OCI-LY7 (cell line): ENCODE measurements at regions not wholly inside any gene's neighbourhood (a gene's known extent, or its start where the extent isn't known, plus 50 kb on each side); places are given as distances from the start of the nearest gene placed in this dataset.

ENCODE experiments used
- EZH2phosphoT487 ChIP-seq: fragments of 200-600 bp; sonication (generic); IDR thresholded peaks from 2 replicates; pipeline ENCODE4 v1.6.1; 2018; ENCODE audit warnings: low read depth, borderline replicate concordance, mild to moderate bottlenecking, mixed run types, antibody characterized with exemption, low read length, moderate library complexity, mixed read lengths
- TF ChIP-seq, protein P1 (sequence below): fragments of 200-600 bp; sonication (generic); conservative IDR thresholded peaks from 2 replicates; pipeline ENCODE4 v1.5.1; 2014; ENCODE audit warnings: mild to moderate bottlenecking, antibody characterized with exemption, low read length, moderate library complexity, mixed read lengths

DNA sequence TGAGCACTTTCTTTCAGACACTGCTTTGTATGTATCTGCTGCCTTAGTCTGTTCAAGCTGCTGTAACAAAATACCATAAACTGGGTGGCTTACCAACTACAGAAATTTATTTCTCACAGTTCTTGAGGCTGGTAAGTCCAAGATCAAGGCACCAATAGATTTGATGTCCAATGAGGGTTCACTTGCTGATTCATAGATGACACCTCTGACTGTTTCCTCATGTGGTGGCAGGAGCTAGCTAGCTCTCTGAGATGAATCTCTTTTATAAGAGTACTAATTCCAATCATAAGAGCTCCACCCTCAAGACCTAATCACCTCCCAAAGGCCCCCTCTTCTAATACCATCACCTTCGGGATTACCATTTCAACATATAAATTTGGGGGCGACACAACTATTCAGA, 76.6 kb upstream of the ADO start:
- TF ChIP-seq, protein P1, sequence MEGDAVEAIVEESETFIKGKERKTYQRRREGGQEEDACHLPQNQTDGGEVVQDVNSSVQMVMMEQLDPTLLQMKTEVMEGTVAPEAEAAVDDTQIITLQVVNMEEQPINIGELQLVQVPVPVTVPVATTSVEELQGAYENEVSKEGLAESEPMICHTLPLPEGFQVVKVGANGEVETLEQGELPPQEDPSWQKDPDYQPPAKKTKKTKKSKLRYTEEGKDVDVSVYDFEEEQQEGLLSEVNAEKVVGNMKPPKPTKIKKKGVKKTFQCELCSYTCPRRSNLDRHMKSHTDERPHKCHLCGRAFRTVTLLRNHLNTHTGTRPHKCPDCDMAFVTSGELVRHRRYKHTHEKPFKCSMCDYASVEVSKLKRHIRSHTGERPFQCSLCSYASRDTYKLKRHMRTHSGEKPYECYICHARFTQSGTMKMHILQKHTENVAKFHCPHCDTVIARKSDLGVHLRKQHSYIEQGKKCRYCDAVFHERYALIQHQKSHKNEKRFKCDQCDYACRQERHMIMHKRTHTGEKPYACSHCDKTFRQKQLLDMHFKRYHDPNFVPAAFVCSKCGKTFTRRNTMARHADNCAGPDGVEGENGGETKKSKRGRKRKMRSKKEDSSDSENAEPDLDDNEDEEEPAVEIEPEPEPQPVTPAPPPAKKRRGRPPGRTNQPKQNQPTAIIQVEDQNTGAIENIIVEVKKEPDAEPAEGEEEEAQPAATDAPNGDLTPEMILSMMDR = no peak
- TF ChIP-seq EZH2phosphoT487 = no peak
